ENCODE measurements at regions not wholly inside any gene's neighbourhood (a gene's known extent, or its start where the extent isn't known, plus 50 kb on each side); places are given as distances from the start of the nearest gene placed in this dataset.

DNA sequence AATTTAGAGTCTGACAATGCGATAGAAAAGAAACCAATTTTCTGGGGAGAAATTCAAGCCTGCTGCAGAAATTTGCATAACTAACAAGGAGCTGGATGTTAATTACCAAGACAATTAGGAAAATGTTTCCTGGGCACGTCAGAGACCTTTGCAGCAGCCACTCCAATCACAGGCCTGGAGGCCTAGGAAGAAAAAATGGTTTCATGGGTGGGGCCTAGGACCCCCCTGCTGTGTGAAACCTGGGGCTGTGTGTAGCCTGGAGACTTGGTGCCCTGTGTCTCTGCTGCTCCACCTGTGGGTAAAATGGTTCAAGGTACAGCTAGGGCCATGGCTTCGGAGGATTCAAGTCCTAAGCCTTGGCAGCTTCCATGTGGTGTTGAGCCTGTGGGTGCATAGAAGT lies 837.9 kb downstream of the OTOL1 start:
- CTCF ChIA-PET, result no interaction called here
- POLR2A ChIA-PET, result no interaction called here

GRCh38 chr3:162337630-162338029 lies 841.0 kb downstream of the OTOL1 start:
- CTCF ChIA-PET, result no interaction called here
- no peak overlapping the region for H3K4me3 Mint-ChIP-seq
- peaks cover 41% of the 10 kb centered on the region for H3K36me3 Mint-ChIP-seq
- H3K4me1 Mint-ChIP-seq, result no peaks in the 10 kb centered on the region
- POLR2A ChIA-PET, result no interaction called here
- no peak overlapping the region for H3K27ac Mint-ChIP-seq
- H3K9me3 Mint-ChIP-seq, result peaks cover 47% of the 10 kb centered on the region
- H3K27me3 Mint-ChIP-seq (ENCODE audit: low read depth), result no peaks in the 10 kb centered on the region
- DNase-seq (ENCODE audit: low spot score) (no peak), ATAC-seq (no peak)
- TF ChIP-seq NR3C1 (CRISPR knock-in tag; conservative IDR thresholded peaks at IDR 0.05; ENCODE audit: low read depth) (no peak), ZMAT4 (CRISPR knock-in tag; IDR thresholded peaks at IDR 0.05) (no peak), ZNF317 (CRISPR knock-in tag; IDR thresholded peaks at IDR 0.05; ENCODE audit: borderline replicate concordance, low read depth) (no peak), ZNF263 (CRISPR knock-in tag; IDR thresholded peaks at IDR 0.05; ENCODE audit: low read depth) (no peak), TCF7 (CRISPR knock-in tag; IDR thresholded peaks at IDR 0.05; ENCODE audit: low read depth) (no peak), ATF1 (CRISPR knock-in tag; IDR thresholded peaks at IDR 0.05) (no peak), MXD4 (CRISPR knock-in tag; IDR thresholded peaks at IDR 0.05; ENCODE audit: borderline replicate concordance) (no peak), OVOL2 (CRISPR knock-in tag; IDR thresholded peaks at IDR 0.05; ENCODE audit: borderline replicate concordance) (no peak), ETV6 (CRISPR knock-in tag; IDR thresholded peaks at IDR 0.05) (no peak), FOXJ3 (CRISPR knock-in tag; IDR thresholded peaks at IDR 0.05; ENCODE audit: borderline replicate concordance) (no peak), ZNF138 (CRISPR knock-in tag; conservative IDR thresholded peaks at IDR 0.05) (no peak)
- TF ChIP-seq, protein P1, sequence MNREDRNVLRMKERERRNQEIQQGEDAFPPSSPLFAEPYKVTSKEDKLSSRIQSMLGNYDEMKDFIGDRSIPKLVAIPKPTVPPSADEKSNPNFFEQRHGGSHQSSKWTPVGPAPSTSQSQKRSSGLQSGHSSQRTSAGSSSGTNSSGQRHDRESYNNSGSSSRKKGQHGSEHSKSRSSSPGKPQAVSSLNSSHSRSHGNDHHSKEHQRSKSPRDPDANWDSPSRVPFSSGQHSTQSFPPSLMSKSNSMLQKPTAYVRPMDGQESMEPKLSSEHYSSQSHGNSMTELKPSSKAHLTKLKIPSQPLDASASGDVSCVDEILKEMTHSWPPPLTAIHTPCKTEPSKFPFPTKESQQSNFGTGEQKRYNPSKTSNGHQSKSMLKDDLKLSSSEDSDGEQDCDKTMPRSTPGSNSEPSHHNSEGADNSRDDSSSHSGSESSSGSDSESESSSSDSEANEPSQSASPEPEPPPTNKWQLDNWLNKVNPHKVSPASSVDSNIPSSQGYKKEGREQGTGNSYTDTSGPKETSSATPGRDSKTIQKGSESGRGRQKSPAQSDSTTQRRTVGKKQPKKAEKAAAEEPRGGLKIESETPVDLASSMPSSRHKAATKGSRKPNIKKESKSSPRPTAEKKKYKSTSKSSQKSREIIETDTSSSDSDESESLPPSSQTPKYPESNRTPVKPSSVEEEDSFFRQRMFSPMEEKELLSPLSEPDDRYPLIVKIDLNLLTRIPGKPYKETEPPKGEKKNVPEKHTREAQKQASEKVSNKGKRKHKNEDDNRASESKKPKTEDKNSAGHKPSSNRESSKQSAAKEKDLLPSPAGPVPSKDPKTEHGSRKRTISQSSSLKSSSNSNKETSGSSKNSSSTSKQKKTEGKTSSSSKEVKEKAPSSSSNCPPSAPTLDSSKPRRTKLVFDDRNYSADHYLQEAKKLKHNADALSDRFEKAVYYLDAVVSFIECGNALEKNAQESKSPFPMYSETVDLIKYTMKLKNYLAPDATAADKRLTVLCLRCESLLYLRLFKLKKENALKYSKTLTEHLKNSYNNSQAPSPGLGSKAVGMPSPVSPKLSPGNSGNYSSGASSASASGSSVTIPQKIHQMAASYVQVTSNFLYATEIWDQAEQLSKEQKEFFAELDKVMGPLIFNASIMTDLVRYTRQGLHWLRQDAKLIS (CRISPR knock-in tag; IDR thresholded peaks at IDR 0.05; ENCODE audit: borderline replicate concordance), result no peak
- TF ChIP-seq, protein P2, sequence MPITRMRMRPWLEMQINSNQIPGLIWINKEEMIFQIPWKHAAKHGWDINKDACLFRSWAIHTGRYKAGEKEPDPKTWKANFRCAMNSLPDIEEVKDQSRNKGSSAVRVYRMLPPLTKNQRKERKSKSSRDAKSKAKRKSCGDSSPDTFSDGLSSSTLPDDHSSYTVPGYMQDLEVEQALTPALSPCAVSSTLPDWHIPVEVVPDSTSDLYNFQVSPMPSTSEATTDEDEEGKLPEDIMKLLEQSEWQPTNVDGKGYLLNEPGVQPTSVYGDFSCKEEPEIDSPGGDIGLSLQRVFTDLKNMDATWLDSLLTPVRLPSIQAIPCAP (CRISPR knock-in tag; IDR thresholded peaks at IDR 0.05), result no peak

More for the DNA sequence above, 837.9 kb downstream of the OTOL1 start:
- Mint-ChIP-seq H3K27me3 (ENCODE audit: low read depth) (no peaks in the 10 kb centered on the region), H3K4me1 (peaks cover 7% of the 10 kb centered on the region; the same call in 1 of the 2 replicates), H3K4me3 (no peak overlapping the region), H3K27ac (no peak overlapping the region), H3K9me3 (peaks cover 43% of the 10 kb centered on the region), H3K36me3 (peaks cover 42% of the 10 kb centered on the region)
- TF ChIP-seq GRHL2 (CRISPR knock-in tag; IDR thresholded peaks at IDR 0.05; ENCODE audit: insufficient replicate concordance, severe bottlenecking) (no peak), CDX4 (CRISPR knock-in tag; IDR thresholded peaks at IDR 0.05; ENCODE audit: borderline replicate concordance) (no peak), ZBTB43 (CRISPR knock-in tag; IDR thresholded peaks at IDR 0.05) (no peak), RELA (CRISPR knock-in tag; IDR thresholded peaks at IDR 0.05; ENCODE audit: borderline replicate concordance) (no peak), JAZF1 (CRISPR knock-in tag; IDR thresholded peaks at IDR 0.05) (no peak), MAX (CRISPR knock-in tag; IDR thresholded peaks at IDR 0.05) (no peak), SOX15 (CRISPR knock-in tag; IDR thresholded peaks at IDR 0.05) (no peak), MXD4 (CRISPR knock-in tag; IDR thresholded peaks at IDR 0.05; ENCODE audit: borderline replicate concordance) (no peak), NFE2L1 (CRISPR knock-in tag; IDR thresholded peaks at IDR 0.05) (no peak), JUN (CRISPR knock-in tag; IDR thresholded peaks at IDR 0.05) (no peak), ZNF219 (CRISPR knock-in tag; IDR thresholded peaks at IDR 0.05; ENCODE audit: borderline replicate concordance) (no peak), ZNF512 (CRISPR knock-in tag; IDR thresholded peaks at IDR 0.05; ENCODE audit: borderline replicate concordance) (no peak)
- TF ChIP-seq, protein P3, sequence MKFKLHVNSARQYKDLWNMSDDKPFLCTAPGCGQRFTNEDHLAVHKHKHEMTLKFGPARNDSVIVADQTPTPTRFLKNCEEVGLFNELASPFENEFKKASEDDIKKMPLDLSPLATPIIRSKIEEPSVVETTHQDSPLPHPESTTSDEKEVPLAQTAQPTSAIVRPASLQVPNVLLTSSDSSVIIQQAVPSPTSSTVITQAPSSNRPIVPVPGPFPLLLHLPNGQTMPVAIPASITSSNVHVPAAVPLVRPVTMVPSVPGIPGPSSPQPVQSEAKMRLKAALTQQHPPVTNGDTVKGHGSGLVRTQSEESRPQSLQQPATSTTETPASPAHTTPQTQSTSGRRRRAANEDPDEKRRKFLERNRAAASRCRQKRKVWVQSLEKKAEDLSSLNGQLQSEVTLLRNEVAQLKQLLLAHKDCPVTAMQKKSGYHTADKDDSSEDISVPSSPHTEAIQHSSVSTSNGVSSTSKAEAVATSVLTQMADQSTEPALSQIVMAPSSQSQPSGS (CRISPR knock-in tag; IDR thresholded peaks at IDR 0.05; ENCODE audit: borderline replicate concordance, low read depth), result no peak
- no peak for DNase-seq (ENCODE audit: low spot score)
- ATAC-seq, result no peak

Measured in WTC11 (cell line).